CD4-positive, alpha-beta T cell treated with Interleukin-21 for 1 hour (primary cell): ENCODE measurements at regions not wholly inside any gene's neighbourhood (a gene's known extent, or its start where the extent isn't known, plus 50 kb on each side); places are given as distances from the start of the nearest gene placed in this dataset.
"Not testable (repeated sequence)": the region's sequence is repeated elsewhere in the genome, so short reads cannot be mapped to it uniquely, and the experiment has no call there.

Experiments used
- DNase-seq: peaks from one replicate; pipeline ENCODE4 v3.0.0-alpha.2; 2020

GRCh38 chr7:112540839-112541577 lies 60.2 kb downstream of the LSMEM1 start:
- DNase-seq, result no peak

- DNase-seq, result no peak
These were observed 66.1 kb downstream of the LSMEM1 start for GRCh38 chr7:112546723-112547513.

GRCh38 chr7:112547916-112548315 lies 67.1 kb downstream of the LSMEM1 start:
- DNase-seq, result no peak

- peak; percentile 63 for DNase-seq
These were observed 69.8 kb downstream of the LSMEM1 start for GRCh38 chr7:112550468-112551060.

GRCh38 chr7:112551521-112551920 lies 70.7 kb downstream of the LSMEM1 start:
- DNase-seq, result not testable (repeated sequence)

GRCh38 chr7:112554591-112554990 lies 73.8 kb downstream of the LSMEM1 start:
- no peak for DNase-seq

GRCh38 chr7:112556633-112557032 lies 75.8 kb downstream of the LSMEM1 start:
- no peak for DNase-seq

GRCh38 chr7:112566442-112567324 lies 85.9 kb downstream of the LSMEM1 start:
- DNase-seq, result no peak

GRCh38 chr7:112567388-112567787 lies 86.6 kb downstream of the LSMEM1 start:
- DNase-seq, result no peak

GRCh38 chr7:112571852-112572607 lies 91.2 kb downstream of the LSMEM1 start:
- no peak for DNase-seq

GRCh38 chr7:112572669-112573301 lies 92.0 kb downstream of the LSMEM1 start:
- DNase-seq, result no peak

- no peak for DNase-seq
These were observed 92.7 kb downstream of the LSMEM1 start for GRCh38 chr7:112573302-112574039.

GRCh38 chr7:112575864-112576263 lies 95.1 kb downstream of the LSMEM1 start:
- DNase-seq, result no peak

GRCh38 chr7:112579388-112579787 lies 98.6 kb downstream of the LSMEM1 start:
- no peak for DNase-seq

GRCh38 chr7:112580717-112581435 lies 100.1 kb downstream of the LSMEM1 start:
- no peak for DNase-seq

GRCh38 chr7:112581529-112581928 lies 100.7 kb downstream of the LSMEM1 start:
- DNase-seq, result no peak

- no peak for DNase-seq
These were observed 103.5 kb downstream of the LSMEM1 start for GRCh38 chr7:112584290-112584689.

- no peak for DNase-seq
These were observed 106.7 kb downstream of the LSMEM1 start for GRCh38 chr7:112587504-112587903.

- DNase-seq, result not testable (repeated sequence)
These were observed 111.9 kb downstream of the LSMEM1 start for GRCh38 chr7:112592565-112593263.
